ENCODE measurements at regions not wholly inside any gene's neighbourhood (a gene's known extent, or its start where the extent isn't known, plus 50 kb on each side); places are given as distances from the start of the nearest gene placed in this dataset.

GRCh38 chr2:226461981-226462380 is 337.6 kb downstream of the IRS1 start:
- TF ChIP-seq, protein P1, sequence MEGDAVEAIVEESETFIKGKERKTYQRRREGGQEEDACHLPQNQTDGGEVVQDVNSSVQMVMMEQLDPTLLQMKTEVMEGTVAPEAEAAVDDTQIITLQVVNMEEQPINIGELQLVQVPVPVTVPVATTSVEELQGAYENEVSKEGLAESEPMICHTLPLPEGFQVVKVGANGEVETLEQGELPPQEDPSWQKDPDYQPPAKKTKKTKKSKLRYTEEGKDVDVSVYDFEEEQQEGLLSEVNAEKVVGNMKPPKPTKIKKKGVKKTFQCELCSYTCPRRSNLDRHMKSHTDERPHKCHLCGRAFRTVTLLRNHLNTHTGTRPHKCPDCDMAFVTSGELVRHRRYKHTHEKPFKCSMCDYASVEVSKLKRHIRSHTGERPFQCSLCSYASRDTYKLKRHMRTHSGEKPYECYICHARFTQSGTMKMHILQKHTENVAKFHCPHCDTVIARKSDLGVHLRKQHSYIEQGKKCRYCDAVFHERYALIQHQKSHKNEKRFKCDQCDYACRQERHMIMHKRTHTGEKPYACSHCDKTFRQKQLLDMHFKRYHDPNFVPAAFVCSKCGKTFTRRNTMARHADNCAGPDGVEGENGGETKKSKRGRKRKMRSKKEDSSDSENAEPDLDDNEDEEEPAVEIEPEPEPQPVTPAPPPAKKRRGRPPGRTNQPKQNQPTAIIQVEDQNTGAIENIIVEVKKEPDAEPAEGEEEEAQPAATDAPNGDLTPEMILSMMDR (conservative IDR thresholded peaks at IDR 0.05), result no peak
- no peak for TF ChIP-seq ZFX (IDR thresholded peaks at IDR 0.05)
